Sigmoid colon (tissue), 6 donors: ENCODE measurements at regions not wholly inside any gene's neighbourhood (a gene's known extent, or its start where the extent isn't known, plus 50 kb on each side); places are given as distances from the start of the nearest gene placed in this dataset.
"Not testable (repeated sequence)": the region's sequence is repeated elsewhere in the genome, so short reads cannot be mapped to it uniquely, and the experiment has no call there.

ENCODE experiments used
- DNase-seq: peaks from one replicate; pipeline ENCODE4 v3.0.0-alpha.2; 2019
- H3K27ac ChIP-seq, 4 donors: fragments of 200-600 bp; sonication (generic); one replicate each; pipeline ENCODE4 v1.5.1; 2016 to 2019; ENCODE audit warnings: mild to moderate bottlenecking in 1 of 4
- H3K27me3 ChIP-seq, 3 donors: fragments of 200-600 bp; sonication (generic); one replicate each; pipeline ENCODE4 v1.5.1; 2019; ENCODE audit warnings: mild to moderate bottlenecking in 1 of 3
- H3K36me3 ChIP-seq, 4 donors: fragments of 200-600 bp; sonication (generic); one replicate each; pipeline ENCODE4 v1.5.1; 2016 to 2019
- H3K4me1 ChIP-seq, 4 donors: fragments of 200-600 bp; sonication (generic); one replicate each; pipeline ENCODE4 v1.5.1; 2017 to 2019
- H3K4me3 ChIP-seq, 4 donors: fragments of 200-600 bp; sonication (generic); one replicate each; pipeline ENCODE4 v1.5.1; 2017 to 2019; ENCODE audit warnings: mild to moderate bottlenecking in 2 of 4, moderate library complexity in 1 of 4
- H3K9me3 ChIP-seq, 4 donors: fragments of 200-600 bp in 3 of 4; sonication (generic) in 3 of 4; one replicate each; pipeline versions ENCODE4 v1.5.1 to v1.6.1; 2013 to 2019
- CTCF ChIP-seq, 4 experiments: fragments of 450-650 bp in 3 of 4; fragments of 200-600 bp in 1 of 4; IDR thresholded peaks; one replicate each; pipeline ENCODE4 v1.5.1; 2016 to 2019; ENCODE audit warnings: antibody characterized with exemption in 4 of 4, mild to moderate bottlenecking in 3 of 4, moderate library complexity in 2 of 4
- EP300 ChIP-seq, 4 donors: sonication (generic); formaldehyde crosslinking; IDR thresholded peaks; one replicate each; pipeline ENCODE4 v1.6.1; 2017; ENCODE audit warnings: antibody characterized with exemption in 4 of 4
- POLR2A ChIP-seq, 2 donors: fragments of 450-650 bp; IDR thresholded peaks; one replicate each; pipeline ENCODE4 v1.6.1; 2016; ENCODE audit warnings: antibody characterized with exemption in 2 of 2, mild to moderate bottlenecking in 2 of 2, moderate library complexity in 2 of 2
- POLR2AphosphoS5 ChIP-seq, 4 donors: sonication (generic); formaldehyde crosslinking; IDR thresholded peaks; one replicate each; pipeline ENCODE4 v1.6.1; 2017; ENCODE audit warnings: antibody characterized with exemption in 4 of 4
- WGBS, 2 donors: extraction: QIAGEN DNeasy Blood & Tissue Kit; methylation state at CpG; one replicate each; pipeline ENCODE4 v1.1.7; 2013; 5-methylcytosine and 5-hydroxymethylcytosine counted together
- intact Hi-C: fragments of 100-400 bp; cut with DNase I; formaldehyde crosslinking; loops from one replicate; pipeline ENCODE4 v1.15.1; 2023
- donor health status: healthy with polysubstance abuse.
- donor health status: healthy.

- no peaks in the 10 kb centered on the region for H3K4me1 ChIP-seq
- DNase-seq = no peak
- TF ChIP-seq EP300 (IDR thresholded peaks at IDR 0.05) (no peak), CTCF (IDR thresholded peaks at IDR 0.05) (no peak), POLR2A (IDR thresholded peaks at IDR 0.05) (no peak), POLR2AphosphoS5 (IDR thresholded peaks at IDR 0.05) (no peak)
- H3K9me3 ChIP-seq = peaks cover 0 to 3% (median 0%) of the 10 kb centered on the region in 4 donors
- intact Hi-C loops = no loop called here
- no peaks in the 10 kb centered on the region for H3K27me3 ChIP-seq
- 82 to 87% methylated on average over 2 of the region's 2 CpGs for WGBS, 2 donors
- H3K4me3 ChIP-seq = no peak overlapping the region
- no peak overlapping the region for H3K27ac ChIP-seq
- no peaks in the 10 kb centered on the region for H3K36me3 ChIP-seq
Measured at GRCh38 chr3:154829929-154830328, 250.2 kb upstream of the MME start.

- no peaks in the 10 kb centered on the region for H3K36me3 ChIP-seq
- WGBS, 2 donors = 80% methylated on average over 3 of the region's 3 CpGs
- DNase-seq = no peak
- TF ChIP-seq POLR2AphosphoS5 (IDR thresholded peaks at IDR 0.05) = no peak
- no peak for TF ChIP-seq EP300 (IDR thresholded peaks at IDR 0.05)
- no peak for TF ChIP-seq CTCF (IDR thresholded peaks at IDR 0.05)
- no peak for TF ChIP-seq POLR2A (IDR thresholded peaks at IDR 0.05)
- no peak overlapping the region for H3K4me3 ChIP-seq
- H3K9me3 ChIP-seq = no peaks in the 10 kb centered on the region
- intact Hi-C loops = no loop called here
- H3K27me3 ChIP-seq = no peaks in the 10 kb centered on the region
- no peak overlapping the region for H3K27ac ChIP-seq
- no peaks in the 10 kb centered on the region for H3K4me1 ChIP-seq
Measured at GRCh38 chr3:154819491-154819890, 260.6 kb upstream of the MME start.

- H3K4me3 ChIP-seq = no peak overlapping the region
- no peaks in the 10 kb centered on the region for H3K4me1 ChIP-seq
- WGBS, 2 donors = 44 to 54% methylated on average over 2 of the region's 2 CpGs
- no peaks in the 10 kb centered on the region for H3K36me3 ChIP-seq
- no peak for TF ChIP-seq CTCF (IDR thresholded peaks at IDR 0.05)
- TF ChIP-seq EP300 (IDR thresholded peaks at IDR 0.05) = no peak
- no peaks in the 10 kb centered on the region for H3K27me3 ChIP-seq
- H3K27ac ChIP-seq = no peak overlapping the region
- no peak for DNase-seq
- H3K9me3 ChIP-seq = no peaks in the 10 kb centered on the region
- intact Hi-C loops = no loop called here
Measured at GRCh38 chr3:154818676-154819255, 261.4 kb upstream of the MME start.

- intact Hi-C loops, DNase-seq, H3K4me1 ChIP-seq, H3K27me3 ChIP-seq, H3K36me3 ChIP-seq, H3K27ac ChIP-seq, H3K4me3 ChIP-seq, H3K9me3 ChIP-seq: not testable (repeated sequence)
- 86 to 87% methylated on average over 5 of the region's 5 CpGs for WGBS, 2 donors
Measured at GRCh38 chr3:154810017-154810416, 270.1 kb upstream of the MME start.

- H3K9me3 ChIP-seq = no peaks in the 10 kb centered on the region
- H3K4me1 ChIP-seq = no peaks in the 10 kb centered on the region
- H3K4me3 ChIP-seq = no peak overlapping the region
- H3K27ac ChIP-seq = no peak overlapping the region
- intact Hi-C loops = no loop called here
- H3K36me3 ChIP-seq = no peaks in the 10 kb centered on the region
- no peaks in the 10 kb centered on the region for H3K27me3 ChIP-seq
- DNase-seq = no peak
- TF ChIP-seq POLR2A (IDR thresholded peaks at IDR 0.05) = no peak
- TF ChIP-seq CTCF (IDR thresholded peaks at IDR 0.05) = no peak
- TF ChIP-seq EP300 (IDR thresholded peaks at IDR 0.05) = no peak
- no peak for TF ChIP-seq POLR2AphosphoS5 (IDR thresholded peaks at IDR 0.05)
Measured at GRCh38 chr3:154801729-154802128, 278.4 kb upstream of the MME start.
